Activated B cell treated with CpG ODN at 0.5 μM for 24 hours (primary cell): ENCODE measurements at regions not wholly inside any gene's neighbourhood (a gene's known extent, or its start where the extent isn't known, plus 50 kb on each side); places are given as distances from the start of the nearest gene placed in this dataset.

Experiments
- ATAC-seq: fragments of 200-7000 bp; cut with Tn5 transposase; one replicate; pipeline ENCODE4 v1.10.0; 2021; ENCODE audit warnings: low read depth, mild to moderate bottlenecking, moderate library complexity
- CTCF ChIA-PET: fragments of 350-600 bp; sonication (Branson Sonifier 250); formaldehyde crosslinking; loops from one replicate; lab custom pipeline; 2021; ENCODE audit warnings: antibody characterized with exemption; lab: Charles Lee
- POLR2A ChIA-PET: fragments of 350-600 bp; sonication (Branson Sonifier 250); formaldehyde crosslinking; loops from one replicate; lab custom pipeline; 2021; ENCODE audit warnings: antibody characterized with exemption; lab: Charles Lee
- DNase-seq: peaks from one replicate; pipeline ENCODE4 v3.0.0; 2022
- H3K27ac Mint-ChIP-seq: one replicate; pipeline ENCODE4 v1.8.0; 2020; ENCODE audit warnings: mixed read lengths
- H3K27me3 Mint-ChIP-seq: one replicate; pipeline ENCODE4 v1.8.0; 2021; ENCODE audit warnings: mixed read lengths
- H3K36me3 Mint-ChIP-seq: one replicate; pipeline ENCODE4 v1.8.0; 2021; ENCODE audit warnings: low read depth, mixed read lengths
- H3K4me1 Mint-ChIP-seq: one replicate; pipeline ENCODE4 v1.8.0; 2021; ENCODE audit warnings: mixed read lengths
- H3K4me3 Mint-ChIP-seq: one replicate; pipeline ENCODE4 v1.8.0; 2020; ENCODE audit warnings: mild to moderate bottlenecking, mixed read lengths
- H3K9me3 Mint-ChIP-seq: one replicate; pipeline ENCODE4 v1.8.0; 2020; ENCODE audit warnings: mixed read lengths
- intact Hi-C: fragments of 100-400 bp; cut with micrococcal nuclease; formaldehyde crosslinking; loops from one replicate; pipeline ENCODE4 v1.15.1; 2024
- TF ChIP-seq, protein P1 (sequence below): fragments of 200-600 bp; IDR thresholded peaks from one replicate; pipeline ENCODE4 v1.8.0; 2022; ENCODE audit warnings: antibody characterized with exemption, mild to moderate bottlenecking

DNA sequence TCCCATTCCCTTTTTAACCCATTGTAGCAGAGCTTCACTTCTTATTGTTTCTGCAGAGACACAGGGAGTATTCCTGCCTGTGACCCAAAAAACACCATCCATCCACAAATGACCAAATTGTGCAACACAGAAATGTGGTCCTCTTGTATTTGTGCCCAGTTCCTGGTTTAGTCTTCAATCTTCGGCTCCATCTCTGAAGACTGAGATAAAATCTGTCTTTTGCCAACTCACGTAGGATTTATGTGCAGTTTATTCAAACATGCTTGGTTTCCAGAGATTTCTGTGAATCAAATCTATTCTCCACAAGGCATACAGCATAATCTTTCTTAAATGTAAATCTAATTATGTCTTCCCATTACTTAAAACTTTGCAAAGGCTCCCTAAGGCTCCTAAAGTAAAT is 307.0 kb downstream of the AASDHPPT start:
- TF ChIP-seq, protein P1, sequence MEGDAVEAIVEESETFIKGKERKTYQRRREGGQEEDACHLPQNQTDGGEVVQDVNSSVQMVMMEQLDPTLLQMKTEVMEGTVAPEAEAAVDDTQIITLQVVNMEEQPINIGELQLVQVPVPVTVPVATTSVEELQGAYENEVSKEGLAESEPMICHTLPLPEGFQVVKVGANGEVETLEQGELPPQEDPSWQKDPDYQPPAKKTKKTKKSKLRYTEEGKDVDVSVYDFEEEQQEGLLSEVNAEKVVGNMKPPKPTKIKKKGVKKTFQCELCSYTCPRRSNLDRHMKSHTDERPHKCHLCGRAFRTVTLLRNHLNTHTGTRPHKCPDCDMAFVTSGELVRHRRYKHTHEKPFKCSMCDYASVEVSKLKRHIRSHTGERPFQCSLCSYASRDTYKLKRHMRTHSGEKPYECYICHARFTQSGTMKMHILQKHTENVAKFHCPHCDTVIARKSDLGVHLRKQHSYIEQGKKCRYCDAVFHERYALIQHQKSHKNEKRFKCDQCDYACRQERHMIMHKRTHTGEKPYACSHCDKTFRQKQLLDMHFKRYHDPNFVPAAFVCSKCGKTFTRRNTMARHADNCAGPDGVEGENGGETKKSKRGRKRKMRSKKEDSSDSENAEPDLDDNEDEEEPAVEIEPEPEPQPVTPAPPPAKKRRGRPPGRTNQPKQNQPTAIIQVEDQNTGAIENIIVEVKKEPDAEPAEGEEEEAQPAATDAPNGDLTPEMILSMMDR: no peak
- ChIA-PET POLR2A (no interaction called here), CTCF (no interaction called here)
- Mint-ChIP-seq H3K27ac (no peak overlapping the region), H3K36me3 (no peaks in the 10 kb centered on the region), H3K9me3 (no peaks in the 10 kb centered on the region), H3K27me3 (no peaks in the 10 kb centered on the region), H3K4me3 (no peak overlapping the region), H3K4me1 (no peaks in the 10 kb centered on the region)
- no peak for ATAC-seq
- intact Hi-C loops: no loop called here
- no peak for DNase-seq

GRCh38 chr11:106386519-106386918 is 309.1 kb downstream of the AASDHPPT start:
- Mint-ChIP-seq H3K9me3 (no peaks in the 10 kb centered on the region), H3K27ac (no peak overlapping the region), H3K4me1 (no peaks in the 10 kb centered on the region), H3K4me3 (no peak overlapping the region), H3K27me3 (no peaks in the 10 kb centered on the region), H3K36me3 (no peaks in the 10 kb centered on the region)
- ChIA-PET POLR2A (no interaction called here), CTCF (no interaction called here)
- no peak for DNase-seq
- intact Hi-C loops: no loop called here
- ATAC-seq: no peak
- TF ChIP-seq, protein P1: no peak

- H3K27me3 Mint-ChIP-seq: no peaks in the 10 kb centered on the region
- intact Hi-C loops: no loop called here
- no peak for ATAC-seq
- POLR2A ChIA-PET: no interaction called here
- H3K4me1 Mint-ChIP-seq: no peaks in the 10 kb centered on the region
- H3K9me3 Mint-ChIP-seq: no peaks in the 10 kb centered on the region
- TF ChIP-seq, protein P1: no peak
- CTCF ChIA-PET: no interaction called here
- no peaks in the 10 kb centered on the region for H3K36me3 Mint-ChIP-seq
- no peak overlapping the region for H3K27ac Mint-ChIP-seq
- H3K4me3 Mint-ChIP-seq: no peak overlapping the region
- no peak for DNase-seq
Observed at GRCh38 chr11:106389101-106389500, 311.6 kb downstream of the AASDHPPT start.

DNA sequence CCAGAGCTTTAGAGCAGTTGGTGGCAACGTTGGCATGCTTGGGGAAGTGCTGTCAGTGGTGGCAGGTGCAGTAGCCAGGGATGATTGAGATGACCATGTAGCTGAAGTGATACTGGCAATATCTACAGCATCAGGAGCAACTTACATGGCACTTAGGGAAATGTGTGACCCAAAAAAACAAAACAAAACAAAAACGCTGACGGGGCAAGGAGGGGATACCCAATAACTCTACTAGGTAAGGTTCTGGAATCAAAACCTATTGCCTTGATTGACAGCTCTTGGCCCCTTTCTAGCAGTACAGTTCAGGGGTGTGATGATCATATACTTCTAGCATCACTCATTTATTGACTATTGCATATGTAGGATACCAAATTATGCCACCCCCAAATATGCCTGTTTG is 312.6 kb downstream of the AASDHPPT start:
- no peak for ATAC-seq
- Mint-ChIP-seq H3K4me1 (no peaks in the 10 kb centered on the region), H3K4me3 (no peak overlapping the region), H3K9me3 (no peaks in the 10 kb centered on the region), H3K27me3 (no peaks in the 10 kb centered on the region), H3K36me3 (no peaks in the 10 kb centered on the region), H3K27ac (no peak overlapping the region)
- POLR2A ChIA-PET: no interaction called here
- CTCF ChIA-PET: no interaction called here
- intact Hi-C loops: no loop called here
- TF ChIP-seq, protein P1: no peak
- no peak for DNase-seq

- H3K4me3 Mint-ChIP-seq: no peak overlapping the region
- intact Hi-C loops: no loop called here
- no peak for DNase-seq
- H3K36me3 Mint-ChIP-seq: no peaks in the 10 kb centered on the region
- no peaks in the 10 kb centered on the region for H3K27me3 Mint-ChIP-seq
- no peak overlapping the region for H3K27ac Mint-ChIP-seq
- POLR2A ChIA-PET: no interaction called here
- H3K9me3 Mint-ChIP-seq: peaks cover 10% of the 10 kb centered on the region
- ATAC-seq: no peak
- CTCF ChIA-PET: no interaction called here
- TF ChIP-seq, protein P1: no peak
- no peaks in the 10 kb centered on the region for H3K4me1 Mint-ChIP-seq
Observed at GRCh38 chr11:106391771-106392420, 314.4 kb downstream of the AASDHPPT start.
